Mesendoderm (in vitro differentiated cells): ENCODE measurements at regions not wholly inside any gene's neighbourhood (a gene's known extent, or its start where the extent isn't known, plus 50 kb on each side); places are given as distances from the start of the nearest gene placed in this dataset.

Source experiments
- DNase-seq: peaks from one replicate; pipeline ENCODE4 v3.0.0; 2013
- H2AK5ac ChIP-seq: 2 replicates; pipeline ENCODE4 v1.6.1; 2013; ENCODE audit warnings: low read length, inconsistent platforms
- H2BK120ac ChIP-seq: 2 replicates; pipeline ENCODE4 v1.6.1; 2013; ENCODE audit warnings: low read depth, mild to moderate bottlenecking, low read length, moderate library complexity, mixed read lengths
- H2BK15ac ChIP-seq: replicated peaks from 2 replicates; pipeline ENCODE4 v1.6.1; 2013; ENCODE audit warnings: low read depth, mild to moderate bottlenecking, moderate library complexity
- H2BK5ac ChIP-seq: 2 replicates; pipeline ENCODE4 v1.6.1; 2013; ENCODE audit warnings: low read length, inconsistent platforms
- H3K18ac ChIP-seq: 2 replicates; pipeline ENCODE4 v1.6.1; 2013; ENCODE audit warnings: mild to moderate bottlenecking, low read length, mixed read lengths
- H3K23ac ChIP-seq: one replicate; pipeline ENCODE4 v1.6.1; 2013; ENCODE audit warnings: low read length
- H3K27ac ChIP-seq: 2 replicates; pipeline ENCODE4 v1.5.1; 2013; ENCODE audit warnings: low read depth, mild to moderate bottlenecking, inconsistent platforms, low read length, moderate library complexity
- H3K27me3 ChIP-seq: 2 replicates; pipeline ENCODE4 v1.6.1; 2013; ENCODE audit warnings: low read length, control low read depth, mild to moderate bottlenecking, inconsistent platforms; ENCODE audit not compliant: insufficient read depth, poor library complexity
- H3K36me3 ChIP-seq: 2 replicates; pipeline ENCODE4 v1.6.1; 2013; ENCODE audit warnings: low read length, inconsistent platforms; ENCODE audit not compliant: control insufficient read depth, insufficient read depth
- H3K4ac ChIP-seq: one replicate; pipeline ENCODE4 v1.6.1; 2013; ENCODE audit warnings: low read depth, mild to moderate bottlenecking, low read length, moderate library complexity
- H3K4me1 ChIP-seq: 2 replicates; pipeline ENCODE4 v1.6.1; 2013; ENCODE audit warnings: low read depth, low read length, inconsistent platforms; ENCODE audit not compliant: control insufficient read depth
- H3K4me2 ChIP-seq: 2 replicates; pipeline ENCODE4 v1.6.1; 2013; ENCODE audit warnings: low read length
- H3K4me3 ChIP-seq: 2 replicates; pipeline ENCODE4 v1.5.1; 2013; ENCODE audit warnings: mild to moderate bottlenecking, low read length
- H3K56ac ChIP-seq: one replicate; pipeline ENCODE4 v1.6.1; 2013; ENCODE audit warnings: low read length
- H3K79me1 ChIP-seq: 2 replicates; pipeline ENCODE4 v1.6.1; 2013; ENCODE audit warnings: low read length, inconsistent platforms
- H3K79me2 ChIP-seq: 2 replicates; pipeline ENCODE4 v1.6.1; 2013; ENCODE audit warnings: mild to moderate bottlenecking, low read length; ENCODE audit not compliant: control insufficient read depth, insufficient read depth
- H3K9ac ChIP-seq: 2 replicates; pipeline ENCODE4 v1.6.1; 2013; ENCODE audit warnings: low read length, inconsistent platforms
- H4K5ac ChIP-seq: one replicate; pipeline ENCODE4 v1.6.1; 2013; ENCODE audit warnings: low read length
- H4K8ac ChIP-seq: one replicate; pipeline ENCODE4 v1.6.1; 2013; ENCODE audit warnings: low read depth, mild to moderate bottlenecking, control low read depth, low read length, moderate library complexity
- WGBS: extraction: QIAGEN DNeasy Blood & Tissue Kit; methylation state at CpG from one replicate; pipeline ENCODE4 v1.1.7; 2013; ENCODE audit warnings: low lambda C conversion rate, missing lambda C conversion rate; ENCODE audit not compliant: insufficient coverage; ENCODE audit errors: extremely low coverage; 5-methylcytosine and 5-hydroxymethylcytosine counted together

- no peak overlapping the region for H2BK5ac ChIP-seq
- H3K79me2 ChIP-seq = no peaks in the 10 kb centered on the region
- H3K27me3 ChIP-seq = no peaks in the 10 kb centered on the region
- H3K23ac ChIP-seq = no peak overlapping the region
- no peak overlapping the region for H3K4ac ChIP-seq
- DNase-seq = no peak
- WGBS = no CpG with 5 or more reads among the region's 9 CpGs
- H2AK5ac ChIP-seq = no peak overlapping the region
- no peak overlapping the region for H2BK120ac ChIP-seq
- H3K4me2 ChIP-seq = no peak overlapping the region
- H3K4me3 ChIP-seq = no peak overlapping the region
- H3K79me1 ChIP-seq = no peaks in the 10 kb centered on the region
- H4K5ac ChIP-seq = no peak overlapping the region
- no peak overlapping the region for H3K27ac ChIP-seq
- no peak overlapping the region for H3K9ac ChIP-seq
- no peaks in the 10 kb centered on the region for H3K36me3 ChIP-seq
- H3K4me1 ChIP-seq = no peaks in the 10 kb centered on the region
- no peak overlapping the region for H4K8ac ChIP-seq
- no peak overlapping the region for H2BK15ac ChIP-seq
- H3K18ac ChIP-seq = no peak overlapping the region
- H3K56ac ChIP-seq = no peak overlapping the region
These were observed 358.4 kb downstream of the BUD13 start for GRCh38 chr11:116414357-116414880.

- Histone ChIP-seq H3K4me3 (no peak overlapping the region), H3K56ac (no peak overlapping the region), H2AK5ac (no peak overlapping the region), H3K27me3 (no peaks in the 10 kb centered on the region), H3K79me2 (no peaks in the 10 kb centered on the region), H4K8ac (no peak overlapping the region), H3K18ac (no peak overlapping the region), H2BK5ac (no peak overlapping the region), H3K4me1 (no peaks in the 10 kb centered on the region), H3K4me2 (no peak overlapping the region), H4K5ac (no peak overlapping the region), H3K79me1 (no peaks in the 10 kb centered on the region), H3K36me3 (no peaks in the 10 kb centered on the region), H3K27ac (no peak overlapping the region), H3K23ac (no peak overlapping the region), H2BK15ac (no peak overlapping the region), H3K9ac (no peak overlapping the region), H3K4ac (no peak overlapping the region), H2BK120ac (no peak overlapping the region)
- DNase-seq = peak; percentile 86
- no CpG with 5 or more reads among the region's 2 CpGs for WGBS
These were observed 359.2 kb downstream of the BUD13 start for GRCh38 chr11:116413301-116414242.

- no peaks in the 10 kb centered on the region for H3K4me1 ChIP-seq
- WGBS = no CpG with 5 or more reads among the region's 6 CpGs
These were observed 360.5 kb downstream of the BUD13 start for GRCh38 chr11:116412118-116412889.

GRCh38 chr11:116409238-116409637 is 363.5 kb downstream of the BUD13 start:
- no peak overlapping the region for H4K8ac ChIP-seq
- no peak overlapping the region for H3K56ac ChIP-seq
- no CpG with 5 or more reads among the region's 4 CpGs for WGBS
- no peak overlapping the region for H2BK15ac ChIP-seq
- H3K4me3 ChIP-seq = no peak overlapping the region
- H3K23ac ChIP-seq = no peak overlapping the region
- no peak overlapping the region for H4K5ac ChIP-seq
- DNase-seq = no peak
- H3K79me2 ChIP-seq = no peaks in the 10 kb centered on the region
- no peak overlapping the region for H2AK5ac ChIP-seq
- H3K27ac ChIP-seq = no peak overlapping the region
- no peak overlapping the region for H3K18ac ChIP-seq
- no peaks in the 10 kb centered on the region for H3K4me1 ChIP-seq
- H2BK5ac ChIP-seq = no peak overlapping the region
- no peak overlapping the region for H3K9ac ChIP-seq
- no peak overlapping the region for H3K4ac ChIP-seq
- H3K79me1 ChIP-seq = no peaks in the 10 kb centered on the region
- H3K4me2 ChIP-seq = no peak overlapping the region
- H3K36me3 ChIP-seq = no peaks in the 10 kb centered on the region
- H3K27me3 ChIP-seq = no peaks in the 10 kb centered on the region
- no peak overlapping the region for H2BK120ac ChIP-seq

More at GRCh38 chr11:116412118-116412889, 360.5 kb downstream of the BUD13 start:
- H3K36me3 ChIP-seq = no peaks in the 10 kb centered on the region
- H3K9ac ChIP-seq = no peak overlapping the region
- no peaks in the 10 kb centered on the region for H3K79me1 ChIP-seq
- no peak overlapping the region for H3K23ac ChIP-seq
- no peak overlapping the region for H4K5ac ChIP-seq
- H3K56ac ChIP-seq = no peak overlapping the region
- H2BK5ac ChIP-seq = no peak overlapping the region
- no peak overlapping the region for H4K8ac ChIP-seq
- no peak overlapping the region for H3K18ac ChIP-seq
- no peak for DNase-seq
- no peaks in the 10 kb centered on the region for H3K79me2 ChIP-seq
- H3K4ac ChIP-seq = no peak overlapping the region
- no peak overlapping the region for H2AK5ac ChIP-seq
- no peak overlapping the region for H3K4me2 ChIP-seq
- H2BK120ac ChIP-seq = no peak overlapping the region
- H3K27me3 ChIP-seq = no peaks in the 10 kb centered on the region
- no peak overlapping the region for H3K27ac ChIP-seq
- H2BK15ac ChIP-seq = no peak overlapping the region
- H3K4me3 ChIP-seq = no peak overlapping the region

GRCh38 chr11:116406042-116406441 is 366.7 kb downstream of the BUD13 start:
- H3K9ac ChIP-seq = no peak overlapping the region
- no peaks in the 10 kb centered on the region for H3K79me2 ChIP-seq
- no peak overlapping the region for H3K23ac ChIP-seq
- no peak overlapping the region for H4K5ac ChIP-seq
- no CpG with 5 or more reads among the region's 1 CpG for WGBS
- H3K56ac ChIP-seq = no peak overlapping the region
- H2AK5ac ChIP-seq = no peak overlapping the region
- no peak overlapping the region for H2BK120ac ChIP-seq
- H3K79me1 ChIP-seq = no peaks in the 10 kb centered on the region
- H3K4me3 ChIP-seq = no peak overlapping the region
- H3K4ac ChIP-seq = no peak overlapping the region
- no peaks in the 10 kb centered on the region for H3K4me1 ChIP-seq
- no peak overlapping the region for H3K4me2 ChIP-seq
- H4K8ac ChIP-seq = no peak overlapping the region
- no peak overlapping the region for H2BK15ac ChIP-seq
- DNase-seq = no peak
- H2BK5ac ChIP-seq = no peak overlapping the region
- no peaks in the 10 kb centered on the region for H3K27me3 ChIP-seq
- H3K27ac ChIP-seq = no peak overlapping the region
- H3K18ac ChIP-seq = no peak overlapping the region
- H3K36me3 ChIP-seq = no peaks in the 10 kb centered on the region
